ENCODE measurements at regions not wholly inside any gene's neighbourhood (a gene's known extent, or its start where the extent isn't known, plus 50 kb on each side); places are given as distances from the start of the nearest gene placed in this dataset.

DNA sequence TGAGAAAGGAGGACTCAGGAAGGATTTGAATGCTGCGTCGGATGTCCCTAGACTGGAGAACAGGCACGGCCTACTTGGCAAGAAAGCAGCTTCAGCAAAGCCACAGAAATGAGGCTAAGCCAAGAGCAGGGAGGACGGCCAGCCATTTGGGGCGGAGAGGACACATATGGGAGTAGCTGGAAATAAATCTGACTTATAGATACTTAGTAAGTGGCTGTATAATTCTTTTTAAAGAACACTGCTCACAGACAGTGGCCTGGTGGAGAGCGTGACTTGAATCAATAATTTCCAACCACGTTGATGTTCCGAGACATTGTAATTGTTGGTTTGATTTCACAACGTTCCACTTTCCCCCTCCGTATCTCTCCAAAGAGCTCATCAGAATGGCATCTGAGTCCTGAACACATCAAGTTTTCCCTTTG lies 67.7 kb upstream of the JCAD start (continued):
- TF ChIP-seq NFYB (IDR thresholded peaks at IDR 0.05; ENCODE audit: insufficient read depth, low read depth, low read length) = no peak

DNA sequence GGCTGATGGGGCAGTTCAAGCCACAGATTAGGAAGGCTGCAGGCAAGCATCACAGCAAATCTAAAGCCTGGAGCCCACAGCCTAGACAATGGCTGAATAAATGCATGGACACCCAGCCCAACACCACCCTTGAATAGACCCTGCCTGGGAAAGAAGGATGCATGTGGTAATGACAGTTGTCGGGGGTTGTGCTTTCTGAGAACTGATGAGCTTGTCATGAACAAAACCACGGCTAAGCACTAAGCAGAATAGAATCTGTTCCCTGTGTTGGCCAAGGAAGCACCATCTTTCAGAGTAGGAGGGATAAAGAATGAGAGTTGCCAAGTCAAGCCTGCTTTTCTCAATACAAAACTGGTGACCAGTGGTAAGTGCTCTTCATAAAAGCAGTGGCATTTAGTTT lies 66.1 kb upstream of the JCAD start:
- no peaks in the 10 kb centered on the region; a peak in 1 of 4 replicates for H3K27me3 ChIP-seq (replicated peaks in 1 of 2; ENCODE audit: control insufficient read depth in 2 of 2, insufficient read depth in 2 of 2, low read length in 1 of 2)
- ChIA-PET POLR2A (no interaction called here), SMC1A (ENCODE audit: uncharacterized antibody, unreplicated experiment) (no interaction called here), RAD21 (ENCODE audit: unreplicated experiment) (no interaction called here), CTCF (no interaction called here)
- FAIRE-seq (no peak), DNase-seq (ENCODE audit: low read depth, low spot score) (no peak), ATAC-seq (no peak)
- H3K27ac ChIP-seq (ENCODE audit: control insufficient read depth, insufficient read depth) = no peak overlapping the region
- no peaks in the 10 kb centered on the region for H3K9me3 ChIP-seq (replicated peaks; ENCODE audit: control insufficient read depth, insufficient read depth, low read length)
- H4K20me1 ChIP-seq (ENCODE audit: control insufficient read depth, insufficient read depth) = no peaks in the 10 kb centered on the region
- no peak overlapping the region for H3K4me2 ChIP-seq (ENCODE audit: control insufficient read depth, insufficient read depth)
- in situ Hi-C loops (cut with MboI) (no loop called here), intact Hi-C loops (cut with micrococcal nuclease; ENCODE audit: unreplicated experiment) (no loop called here)
- H3K4me1 ChIP-seq (ENCODE audit: control insufficient read depth, insufficient read depth, low read length) = no peaks in the 10 kb centered on the region
- no peak for TF ChIP-seq BRCA1 (IDR thresholded peaks at IDR 0.05; ENCODE audit: low read depth, low read length)
- no peak for TF ChIP-seq NR2F1 (conservative IDR thresholded peaks at IDR 0.05)
- TF ChIP-seq CREB1 (IDR thresholded peaks at IDR 0.05; ENCODE audit: low read depth) = no peak
- TF ChIP-seq RELA (IDR thresholded peaks at IDR 0.05; ENCODE audit: borderline replicate concordance, partially characterized antibody) = no peak
- no peak for TF ChIP-seq HCFC1 (IDR thresholded peaks at IDR 0.05; ENCODE audit: low read length)
- TF ChIP-seq RUNX3 (IDR thresholded peaks at IDR 0.05; ENCODE audit: low read length) = no peak
- TF ChIP-seq, protein P1, sequence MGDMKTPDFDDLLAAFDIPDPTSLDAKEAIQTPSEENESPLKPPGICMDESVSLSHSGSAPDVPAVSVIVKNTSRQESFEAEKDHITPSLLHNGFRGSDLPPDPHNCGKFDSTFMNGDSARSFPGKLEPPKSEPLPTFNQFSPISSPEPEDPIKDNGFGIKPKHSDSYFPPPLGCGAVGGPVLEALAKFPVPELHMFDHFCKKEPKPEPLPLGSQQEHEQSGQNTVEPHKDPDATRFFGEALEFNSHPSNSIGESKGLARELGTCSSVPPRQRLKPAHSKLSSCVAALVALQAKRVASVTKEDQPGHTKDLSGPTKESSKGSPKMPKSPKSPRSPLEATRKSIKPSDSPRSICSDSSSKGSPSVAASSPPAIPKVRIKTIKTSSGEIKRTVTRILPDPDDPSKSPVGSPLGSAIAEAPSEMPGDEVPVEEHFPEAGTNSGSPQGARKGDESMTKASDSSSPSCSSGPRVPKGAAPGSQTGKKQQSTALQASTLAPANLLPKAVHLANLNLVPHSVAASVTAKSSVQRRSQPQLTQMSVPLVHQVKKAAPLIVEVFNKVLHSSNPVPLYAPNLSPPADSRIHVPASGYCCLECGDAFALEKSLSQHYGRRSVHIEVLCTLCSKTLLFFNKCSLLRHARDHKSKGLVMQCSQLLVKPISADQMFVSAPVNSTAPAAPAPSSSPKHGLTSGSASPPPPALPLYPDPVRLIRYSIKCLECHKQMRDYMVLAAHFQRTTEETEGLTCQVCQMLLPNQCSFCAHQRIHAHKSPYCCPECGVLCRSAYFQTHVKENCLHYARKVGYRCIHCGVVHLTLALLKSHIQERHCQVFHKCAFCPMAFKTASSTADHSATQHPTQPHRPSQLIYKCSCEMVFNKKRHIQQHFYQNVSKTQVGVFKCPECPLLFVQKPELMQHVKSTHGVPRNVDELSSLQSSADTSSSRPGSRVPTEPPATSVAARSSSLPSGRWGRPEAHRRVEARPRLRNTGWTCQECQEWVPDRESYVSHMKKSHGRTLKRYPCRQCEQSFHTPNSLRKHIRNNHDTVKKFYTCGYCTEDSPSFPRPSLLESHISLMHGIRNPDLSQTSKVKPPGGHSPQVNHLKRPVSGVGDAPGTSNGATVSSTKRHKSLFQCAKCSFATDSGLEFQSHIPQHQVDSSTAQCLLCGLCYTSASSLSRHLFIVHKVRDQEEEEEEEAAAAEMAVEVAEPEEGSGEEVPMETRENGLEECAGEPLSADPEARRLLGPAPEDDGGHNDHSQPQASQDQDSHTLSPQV (IDR thresholded peaks at IDR 0.05) = no peak
- TF ChIP-seq ZSCAN29 (IDR thresholded peaks at IDR 0.05) = no peak
- TF ChIP-seq SREBF2 (IDR thresholded peaks at IDR 0.05; ENCODE audit: low read length) = no peak
- no peak for TF ChIP-seq SMAD1 (IDR thresholded peaks at IDR 0.05; ENCODE audit: low read depth, partially characterized antibody)
- TF ChIP-seq SMC3 (IDR thresholded peaks at IDR 0.05; ENCODE audit: borderline replicate concordance, low read length) = no peak
- TF ChIP-seq, protein P2, sequence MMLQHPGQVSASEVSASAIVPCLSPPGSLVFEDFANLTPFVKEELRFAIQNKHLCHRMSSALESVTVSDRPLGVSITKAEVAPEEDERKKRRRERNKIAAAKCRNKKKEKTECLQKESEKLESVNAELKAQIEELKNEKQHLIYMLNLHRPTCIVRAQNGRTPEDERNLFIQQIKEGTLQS (IDR thresholded peaks at IDR 0.05; ENCODE audit: borderline replicate concordance, extremely low read depth, low read depth, low read length) = no peak
- no peak for TF ChIP-seq RFX5 (IDR thresholded peaks at IDR 0.05; ENCODE audit: low read depth, low read length)
- WGBS (ENCODE audit: insufficient coverage, insufficient replicate concordance, low lambda C conversion rate, missing lambda C conversion rate) = 43% methylated on average over 2 of the region's 2 CpGs
- no peak overlapping the region for H2AFZ ChIP-seq (ENCODE audit: control insufficient read depth, low read depth, low read length)
- no TSS peak for BruUV-seq (replicated peaks)
- no peak overlapping the region for H3K4me3 ChIP-seq
- no peaks in the 10 kb centered on the region for H3K36me3 ChIP-seq (ENCODE audit: control insufficient read depth in 2 of 2, insufficient read depth in 2 of 2, low read length in 1 of 2)
- H3K9ac ChIP-seq (ENCODE audit: control insufficient read depth, insufficient read depth, low read length) = no peak overlapping the region
- H3K79me2 ChIP-seq (ENCODE audit: control insufficient read depth, insufficient read depth, low read length) = no peaks in the 10 kb centered on the region

Measured in GM12878 (cell line).